ENCODE measurements at regions not wholly inside any gene's neighbourhood (a gene's known extent, or its start where the extent isn't known, plus 50 kb on each side); places are given as distances from the start of the nearest gene placed in this dataset.

DNA sequence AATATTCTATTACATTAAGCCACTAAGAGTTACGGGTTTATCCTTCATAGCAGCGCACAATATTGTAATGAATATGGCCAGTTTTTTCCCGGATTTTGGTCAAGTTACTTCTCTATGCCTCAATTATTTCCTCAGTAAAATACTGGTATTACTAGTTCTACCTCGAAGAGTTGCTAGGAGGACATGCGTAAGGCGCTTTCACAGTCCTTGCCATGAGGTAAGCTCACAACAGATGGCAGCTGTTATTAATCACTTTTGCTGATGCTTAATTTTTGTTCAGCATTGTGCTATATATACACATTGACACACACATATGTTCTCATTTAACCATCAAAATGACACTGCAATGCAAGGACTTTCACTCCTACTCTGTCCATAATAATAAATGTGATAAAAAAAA, 101.5 kb downstream of the SCG2 start:
- H3K9me3 ChIP-seq, result no peaks in the 10 kb centered on the region
- H3K36me3 ChIP-seq, result no peaks in the 10 kb centered on the region
- no peak overlapping the region for H3K27ac ChIP-seq
- intact Hi-C loops (cut with DNase I), result no loop called here
- 91% methylated on average over 6 of the region's 6 CpGs for WGBS
- H3K4me3 ChIP-seq, result no peak overlapping the region
- H3K4me1 ChIP-seq (replicated peaks), result no peaks in the 10 kb centered on the region
- no peak for DNase-seq (ENCODE audit: low spot score)
- no peaks in the 10 kb centered on the region for H3K27me3 ChIP-seq (replicated peaks; ENCODE audit: insufficient read depth)
- no peak for TF ChIP-seq POLR2A (IDR thresholded peaks at IDR 0.05)
- TF ChIP-seq, protein P1, sequence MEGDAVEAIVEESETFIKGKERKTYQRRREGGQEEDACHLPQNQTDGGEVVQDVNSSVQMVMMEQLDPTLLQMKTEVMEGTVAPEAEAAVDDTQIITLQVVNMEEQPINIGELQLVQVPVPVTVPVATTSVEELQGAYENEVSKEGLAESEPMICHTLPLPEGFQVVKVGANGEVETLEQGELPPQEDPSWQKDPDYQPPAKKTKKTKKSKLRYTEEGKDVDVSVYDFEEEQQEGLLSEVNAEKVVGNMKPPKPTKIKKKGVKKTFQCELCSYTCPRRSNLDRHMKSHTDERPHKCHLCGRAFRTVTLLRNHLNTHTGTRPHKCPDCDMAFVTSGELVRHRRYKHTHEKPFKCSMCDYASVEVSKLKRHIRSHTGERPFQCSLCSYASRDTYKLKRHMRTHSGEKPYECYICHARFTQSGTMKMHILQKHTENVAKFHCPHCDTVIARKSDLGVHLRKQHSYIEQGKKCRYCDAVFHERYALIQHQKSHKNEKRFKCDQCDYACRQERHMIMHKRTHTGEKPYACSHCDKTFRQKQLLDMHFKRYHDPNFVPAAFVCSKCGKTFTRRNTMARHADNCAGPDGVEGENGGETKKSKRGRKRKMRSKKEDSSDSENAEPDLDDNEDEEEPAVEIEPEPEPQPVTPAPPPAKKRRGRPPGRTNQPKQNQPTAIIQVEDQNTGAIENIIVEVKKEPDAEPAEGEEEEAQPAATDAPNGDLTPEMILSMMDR (IDR thresholded peaks at IDR 0.05), result no peak

DNA sequence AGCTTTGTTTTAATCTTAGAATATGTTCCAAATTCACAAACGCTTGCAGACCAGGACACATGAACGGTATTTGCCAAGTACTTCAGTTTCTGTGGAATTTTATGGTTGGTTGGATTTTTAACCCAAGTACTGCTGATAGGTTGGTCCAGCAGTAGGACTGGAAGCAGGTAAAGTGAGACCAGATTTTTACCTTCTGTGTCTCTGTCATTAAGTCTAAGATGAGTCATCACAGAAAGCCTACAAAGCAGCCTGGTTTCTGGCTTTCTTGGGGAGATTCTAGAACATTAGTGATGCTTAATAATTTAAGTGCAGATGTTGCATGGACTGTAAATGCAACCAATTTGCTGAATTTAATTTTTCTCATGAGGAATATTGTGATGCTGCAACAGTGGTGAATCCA, 100.5 kb downstream of the SCG2 start:
- no peak overlapping the region for H3K27ac ChIP-seq
- no peaks in the 10 kb centered on the region for H3K4me1 ChIP-seq (replicated peaks)
- intact Hi-C loops (cut with DNase I), result no loop called here
- TF ChIP-seq, protein P1 (IDR thresholded peaks at IDR 0.05), result no peak
- TF ChIP-seq POLR2A (IDR thresholded peaks at IDR 0.05) (no peak), POLR2AphosphoS5 (IDR thresholded peaks at IDR 0.05) (no peak)
- no peaks in the 10 kb centered on the region for H3K27me3 ChIP-seq (replicated peaks; ENCODE audit: insufficient read depth)
- no peak for DNase-seq (ENCODE audit: low spot score)
- H3K9me3 ChIP-seq, result no peaks in the 10 kb centered on the region
- no peaks in the 10 kb centered on the region for H3K36me3 ChIP-seq
- WGBS, result 25% methylated on average over 2 of the region's 2 CpGs
- no peak overlapping the region for H3K4me3 ChIP-seq

DNA sequence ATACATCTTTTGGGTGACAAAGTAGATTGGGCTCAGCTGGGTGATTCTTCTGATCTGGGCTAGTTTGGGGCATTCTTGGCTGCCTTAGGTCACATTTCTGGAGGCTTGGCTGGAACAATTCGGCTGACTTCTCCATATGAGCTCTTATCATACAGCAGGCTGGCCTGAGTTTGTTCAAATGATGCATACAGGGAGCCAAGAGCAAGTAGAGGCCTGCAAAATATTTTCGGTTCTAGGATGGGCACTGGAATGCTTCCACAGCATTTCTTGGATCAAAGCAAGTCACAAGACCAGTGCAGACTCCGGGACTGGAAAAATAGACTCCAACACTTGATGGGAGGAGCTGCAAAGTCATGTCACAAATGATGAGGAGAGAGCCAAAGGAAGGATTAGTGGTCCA, 98.4 kb downstream of the SCG2 start:
- WGBS, result 65% methylated on average over 3 of the region's 3 CpGs
- DNase-seq (ENCODE audit: low spot score), result no peak
- Histone ChIP-seq H3K27ac (no peak overlapping the region), H3K4me1 (replicated peaks) (no peaks in the 10 kb centered on the region), H3K36me3 (no peaks in the 10 kb centered on the region), H3K9me3 (no peaks in the 10 kb centered on the region), H3K27me3 (replicated peaks; ENCODE audit: insufficient read depth) (no peaks in the 10 kb centered on the region), H3K4me3 (no peak overlapping the region)
- intact Hi-C loops (cut with DNase I), result no loop called here
- TF ChIP-seq POLR2AphosphoS5 (IDR thresholded peaks at IDR 0.05), result no peak
- TF ChIP-seq, protein P1 (IDR thresholded peaks at IDR 0.05), result no peak
- no peak for TF ChIP-seq POLR2A (IDR thresholded peaks at IDR 0.05)

DNA sequence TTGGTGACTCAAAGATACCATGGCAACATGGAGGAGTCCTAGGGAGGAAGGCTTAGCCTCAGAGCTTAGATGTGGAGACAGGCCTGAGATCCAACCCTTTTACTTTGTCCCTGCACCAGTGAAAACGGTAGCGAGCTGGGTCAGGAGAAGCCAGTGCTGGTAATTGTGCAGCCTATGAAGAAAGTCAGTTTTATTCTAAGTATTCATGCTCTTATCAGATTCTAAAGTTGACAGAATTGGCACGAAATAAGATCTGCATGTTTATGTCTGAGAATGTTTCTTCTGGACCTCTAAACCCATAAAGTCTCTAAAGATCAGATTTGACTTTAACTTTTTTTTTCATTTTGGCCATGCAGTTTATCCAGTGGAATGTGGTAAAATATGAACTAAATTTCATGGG, 93.8 kb downstream of the SCG2 start:
- TF ChIP-seq, protein P1 (IDR thresholded peaks at IDR 0.05), result no peak
- TF ChIP-seq POLR2AphosphoS5 (IDR thresholded peaks at IDR 0.05), result no peak
- no peak for TF ChIP-seq POLR2A (IDR thresholded peaks at IDR 0.05)

DNA sequence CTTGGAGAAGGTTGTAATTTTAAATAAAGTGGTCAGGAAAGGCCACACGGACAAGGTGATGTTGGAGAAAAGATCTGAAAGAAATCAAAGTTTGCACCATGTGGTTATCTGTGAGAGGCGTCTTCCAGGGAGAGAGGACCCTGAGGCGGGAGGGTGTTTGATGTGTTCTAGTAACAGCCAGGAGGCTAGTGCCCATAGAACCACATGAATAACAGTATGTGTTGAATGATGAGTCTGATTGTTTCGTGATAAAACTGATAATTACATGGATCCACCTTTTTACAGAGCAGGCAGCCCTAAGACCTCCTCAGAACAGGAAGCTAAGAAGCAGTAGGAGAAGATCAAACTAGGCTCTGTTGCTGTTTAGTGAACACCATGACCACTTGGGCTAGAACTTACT, 91.4 kb downstream of the SCG2 start:
- DNase-seq (ENCODE audit: low spot score), result no peak
- Histone ChIP-seq H3K4me3 (no peak overlapping the region), H3K36me3 (no peaks in the 10 kb centered on the region), H3K4me1 (replicated peaks) (no peaks in the 10 kb centered on the region), H3K9me3 (no peaks in the 10 kb centered on the region), H3K27ac (no peak overlapping the region), H3K27me3 (replicated peaks; ENCODE audit: insufficient read depth) (no peaks in the 10 kb centered on the region)
- TF ChIP-seq, protein P1 (IDR thresholded peaks at IDR 0.05), result no peak
- TF ChIP-seq POLR2AphosphoS5 (IDR thresholded peaks at IDR 0.05) (no peak), POLR2A (IDR thresholded peaks at IDR 0.05) (no peak)
- 78% methylated on average over 4 of the region's 4 CpGs for WGBS
- intact Hi-C loops (cut with DNase I), result no loop called here

More for the DNA sequence above, 93.8 kb downstream of the SCG2 start:
- Histone ChIP-seq H3K4me1 (replicated peaks) (no peaks in the 10 kb centered on the region), H3K27me3 (replicated peaks; ENCODE audit: insufficient read depth) (no peaks in the 10 kb centered on the region), H3K27ac (no peak overlapping the region), H3K4me3 (no peak overlapping the region), H3K36me3 (no peaks in the 10 kb centered on the region), H3K9me3 (no peaks in the 10 kb centered on the region)
- 25% methylated on average over 3 of the region's 3 CpGs for WGBS
- no peak for DNase-seq (ENCODE audit: low spot score)
- intact Hi-C loops (cut with DNase I), result no loop called here
